Ovary (tissue), 7 donors: ENCODE measurements at regions not wholly inside any gene's neighbourhood (a gene's known extent, or its start where the extent isn't known, plus 50 kb on each side); places are given as distances from the start of the nearest gene placed in this dataset.

Experiments used
- DNase-seq, 5 donors: peaks; one replicate each; pipeline ENCODE4 v3.0.0-alpha.2; 2019 to 2020
- H3K27ac ChIP-seq, 2 donors: fragments of 200-600 bp; one replicate each; pipeline versions ENCODE4 v1.5.1 to v1.8.0; 2019 to 2022
- H3K27me3 ChIP-seq: fragments of 200-600 bp; one replicate; pipeline ENCODE4 v1.8.0; 2022
- H3K36me3 ChIP-seq: fragments of 200-600 bp; sonication (generic); one replicate; pipeline ENCODE4 v1.5.1; 2019
- H3K4me1 ChIP-seq: one replicate; pipeline ENCODE4 v1.8.1; 2013; ENCODE audit warnings: mild to moderate bottlenecking, moderate library complexity; ENCODE audit not compliant: insufficient read depth
- H3K4me3 ChIP-seq: fragments of 200-600 bp; sonication (generic); one replicate; pipeline ENCODE4 v1.5.1; 2017
- H3K9me3 ChIP-seq, 2 donors: fragments of 200-600 bp in 1 of 2; sonication (generic) in 1 of 2; one replicate each; pipeline versions ENCODE4 v1.5.1 to v1.8.1; 2013 to 2019; ENCODE audit warnings: mild to moderate bottlenecking in 1 of 2, moderate library complexity in 1 of 2
- CTCF ChIP-seq, 3 donors: fragments of 450-650 bp in 2 of 3; fragments of 200-600 bp in 1 of 3; IDR thresholded peaks; one replicate each; pipeline versions ENCODE4 v1.5.1 to v1.8.0; 2016 to 2022; ENCODE audit warnings: antibody characterized with exemption in 3 of 3, mild to moderate bottlenecking in 1 of 3
- EP300 ChIP-seq: sonication (generic); formaldehyde crosslinking; IDR thresholded peaks from one replicate; pipeline ENCODE4 v1.6.1; 2017; ENCODE audit warnings: antibody characterized with exemption
- POLR2A ChIP-seq: fragments of 450-650 bp; IDR thresholded peaks from one replicate; pipeline ENCODE4 v1.6.1; 2017; ENCODE audit warnings: antibody characterized with exemption, mild to moderate bottlenecking, moderate library complexity
- WGBS, 3 donors: extraction: QIAGEN DNeasy Blood & Tissue Kit in 1 of 3; methylation state at CpG; one replicate each; pipeline versions ENCODE4 v1.1.5 to v1.1.7; 2013 to 2017; 5-methylcytosine and 5-hydroxymethylcytosine counted together
- intact Hi-C, 4 donors: fragments of 100-400 bp; cut with DNase I; formaldehyde crosslinking; loops; one replicate each; pipeline versions ENCODE4 v1.11.0 to v1.15.1; 2022 to 2023
- donor health status: DM: no; HTN: no; CAD: no; lungs with moderate emphysema.
- donor health status: DM: no; HTN: no; CAD: no.
- donor health status: Bipolar disorder and iron deficiency.
- donor health status: DM: no; HTN: no; CAD: no.
- donor health status: DM: yes; HTN: yes; CAD: no.

GRCh38 chr4:13836946-13837912 is 209.7 kb upstream of the BOD1L1 start:
- Histone ChIP-seq H3K27ac (no peak overlapping the region), H3K4me3 (no peak overlapping the region), H3K36me3 (no peaks in the 10 kb centered on the region), H3K9me3 (peaks cover 0 to 4% of the 10 kb centered on the region in 2 donors), H3K27me3 (no peaks in the 10 kb centered on the region), H3K4me1 (no peaks in the 10 kb centered on the region)
- WGBS, 3 donors: 33 to 48% (median 36%) methylated on average over 6 of the region's 6 CpGs
- TF ChIP-seq POLR2A: no peak
- TF ChIP-seq EP300: no peak
- no peak for TF ChIP-seq CTCF (IDR thresholded peaks at IDR 0.05)
- no peak for DNase-seq
- intact Hi-C loops: no loop called here

GRCh38 chr4:13840502-13841190 is 213.1 kb upstream of the BOD1L1 start:
- H3K36me3 ChIP-seq: no peaks in the 10 kb centered on the region
- H3K4me3 ChIP-seq: no peak overlapping the region
- no peaks in the 10 kb centered on the region for H3K4me1 ChIP-seq
- H3K27ac ChIP-seq: no peak overlapping the region
- H3K27me3 ChIP-seq: no peaks in the 10 kb centered on the region
- peaks cover 0 to 4% of the 10 kb centered on the region in 2 donors for H3K9me3 ChIP-seq
- intact Hi-C loops: no loop called here
- WGBS, 3 donors: 56 to 68% (median 60%) methylated on average over 12 of the region's 12 CpGs
- TF ChIP-seq POLR2A (no peak), EP300 (no peak), CTCF (IDR thresholded peaks at IDR 0.05) (no peak)
- no peak for DNase-seq

- H3K27ac ChIP-seq: no peak overlapping the region
- intact Hi-C loops: no loop called here
- no peaks in the 10 kb centered on the region for H3K27me3 ChIP-seq
- no peak for DNase-seq
- H3K9me3 ChIP-seq: no peaks in the 10 kb centered on the region
- H3K4me3 ChIP-seq: no peak overlapping the region
- no peaks in the 10 kb centered on the region for H3K4me1 ChIP-seq
- TF ChIP-seq CTCF (IDR thresholded peaks at IDR 0.05): no peak
- TF ChIP-seq EP300: no peak
- no peak for TF ChIP-seq POLR2A
- H3K36me3 ChIP-seq: no peaks in the 10 kb centered on the region
- WGBS, 3 donors: 29 to 54% (median 34%) methylated on average over 1 of the region's 1 CpG
Observed at GRCh38 chr4:13844740-13845139, 217.2 kb upstream of the BOD1L1 start.

GRCh38 chr4:13849778-13850177 is 222.3 kb upstream of the BOD1L1 start:
- Histone ChIP-seq H3K27ac (no peak overlapping the region), H3K27me3 (no peaks in the 10 kb centered on the region), H3K4me1 (no peaks in the 10 kb centered on the region), H3K36me3 (no peaks in the 10 kb centered on the region), H3K9me3 (no peaks in the 10 kb centered on the region), H3K4me3 (no peak overlapping the region)
- TF ChIP-seq POLR2A (no peak), EP300 (no peak), CTCF (IDR thresholded peaks at IDR 0.05) (no peak)
- intact Hi-C loops: no loop called here
- no peak for DNase-seq
- 4 to 7% (median 5%) methylated on average over 2 of the region's 2 CpGs for WGBS, 3 donors
